ENCODE measurements at regions not wholly inside any gene's neighbourhood (a gene's known extent, or its start where the extent isn't known, plus 50 kb on each side); places are given as distances from the start of the nearest gene placed in this dataset.

- no peak for TF ChIP-seq CTCF (conservative IDR thresholded peaks at IDR 0.05)
Measured at GRCh38 chr10:55837273-55837672, 523.8 kb downstream of the ZWINT start.

GRCh38 chr10:55822096-55822495 is 539.0 kb downstream of the ZWINT start:
- TF ChIP-seq CTCF (conservative IDR thresholded peaks at IDR 0.05), result no peak
- H3K27ac ChIP-seq, result no peak overlapping the region

More at GRCh38 chr10:55837273-55837672, 523.8 kb downstream of the ZWINT start:
- H3K27ac ChIP-seq, result no peak overlapping the region

GRCh38 chr10:55820478-55820877 is 540.6 kb downstream of the ZWINT start:
- no peak for TF ChIP-seq CTCF (conservative IDR thresholded peaks at IDR 0.05)
- no peak overlapping the region for H3K27ac ChIP-seq

GRCh38 chr10:55820071-55820470 is 541.0 kb downstream of the ZWINT start:
- TF ChIP-seq CTCF (conservative IDR thresholded peaks at IDR 0.05), result no peak
- H3K27ac ChIP-seq, result no peak overlapping the region

- H3K27ac ChIP-seq, result no peak overlapping the region
- no peak for TF ChIP-seq CTCF (conservative IDR thresholded peaks at IDR 0.05)
Measured at GRCh38 chr10:55813451-55814170, 547.4 kb downstream of the ZWINT start.

GRCh38 chr10:55803055-55803454 is 558.0 kb downstream of the ZWINT start:
- no peak for TF ChIP-seq CTCF (conservative IDR thresholded peaks at IDR 0.05)
- no peak overlapping the region for H3K27ac ChIP-seq

GRCh38 chr10:55801353-55801661 is 559.8 kb downstream of the ZWINT start:
- H3K27ac ChIP-seq, result no peak overlapping the region
- no peak for TF ChIP-seq CTCF (conservative IDR thresholded peaks at IDR 0.05)

Data from VCaP (cell line).